ENCODE measurements at regions not wholly inside any gene's neighbourhood (a gene's known extent, or its start where the extent isn't known, plus 50 kb on each side); places are given as distances from the start of the nearest gene placed in this dataset.

GRCh38 chr12:67509666-67510386, 138.7 kb upstream of the DYRK2 start:
- H3K27me3 ChIP-seq (ENCODE audit: insufficient read depth, low read depth, low read length): no peaks in the 10 kb centered on the region
- no peaks in the 10 kb centered on the region for H3F3A ChIP-seq (ENCODE audit: insufficient read depth, low read length, poor library complexity, severe bottlenecking)
- no peak overlapping the region for H3K4me3 ChIP-seq (ENCODE audit: low read length)

GRCh38 chr12:67512061-67512460, 136.5 kb upstream of the DYRK2 start:
- H3K36me3 ChIP-seq (ENCODE audit: insufficient read depth, low read length): no peaks in the 10 kb centered on the region
- H3F3A ChIP-seq (ENCODE audit: insufficient read depth, low read length, poor library complexity, severe bottlenecking): peaks cover 8% of the 10 kb centered on the region
- no peak overlapping the region for H3K4me2 ChIP-seq (ENCODE audit: low read length)
- H3K27ac ChIP-seq (ENCODE audit: low read length): no peak overlapping the region
- no peaks in the 10 kb centered on the region for H3K9me3 ChIP-seq (ENCODE audit: low read length)
- H2AFZ ChIP-seq (ENCODE audit: low read depth, low read length): no peak overlapping the region
- H4K20me1 ChIP-seq (ENCODE audit: insufficient read depth): no peaks in the 10 kb centered on the region
- H3K79me2 ChIP-seq (replicated peaks; ENCODE audit: insufficient read depth, low read length): no peaks in the 10 kb centered on the region
- H3K9me2 ChIP-seq (ENCODE audit: insufficient read depth, low read length): no peaks in the 10 kb centered on the region
- no peak overlapping the region for H3K9ac ChIP-seq (ENCODE audit: low read length)
- H3K27me3 ChIP-seq (ENCODE audit: insufficient read depth, low read depth, low read length): no peaks in the 10 kb centered on the region
- H3K4me3 ChIP-seq (ENCODE audit: low read length): no peak overlapping the region
- TF ChIP-seq MXI1 (conservative IDR thresholded peaks at IDR 0.05; ENCODE audit: poor library complexity, severe bottlenecking) (no peak), CTCF (IDR thresholded peaks at IDR 0.05; ENCODE audit: poor library complexity, severe bottlenecking) (no peak), TAF1 (IDR thresholded peaks at IDR 0.05; ENCODE audit: low read depth) (no peak), RAD21 (conservative IDR thresholded peaks at IDR 0.05) (no peak), POLR2AphosphoS5 (IDR thresholded peaks at IDR 0.05) (no peak), SMC3 (conservative IDR thresholded peaks at IDR 0.05; ENCODE audit: poor library complexity) (no peak), EZH2 (IDR thresholded peaks at IDR 0.05; ENCODE audit: borderline replicate concordance, insufficient read depth, low read length, poor library complexity, severe bottlenecking) (no peak), EP300 (conservative IDR thresholded peaks at IDR 0.05; ENCODE audit: poor library complexity, severe bottlenecking) (no peak)

More at GRCh38 chr12:67509666-67510386, 138.7 kb upstream of the DYRK2 start:
- no peaks in the 10 kb centered on the region for H3K9me2 ChIP-seq (ENCODE audit: insufficient read depth, low read length)
- no peaks in the 10 kb centered on the region for H3K79me2 ChIP-seq (replicated peaks; ENCODE audit: insufficient read depth, low read length)
- no peak overlapping the region for H3K4me2 ChIP-seq (ENCODE audit: low read length)
- H4K20me1 ChIP-seq (ENCODE audit: insufficient read depth): no peaks in the 10 kb centered on the region
- H3K36me3 ChIP-seq (ENCODE audit: insufficient read depth, low read length): no peaks in the 10 kb centered on the region
- no peak overlapping the region for H2AFZ ChIP-seq (ENCODE audit: low read depth, low read length)
- no peak overlapping the region for H3K27ac ChIP-seq (ENCODE audit: low read length)
- no peak for TF ChIP-seq EZH2 (IDR thresholded peaks at IDR 0.05; ENCODE audit: borderline replicate concordance, insufficient read depth, low read length, poor library complexity, severe bottlenecking)
- TF ChIP-seq REST (IDR thresholded peaks at IDR 0.05; ENCODE audit: borderline replicate concordance): no peak
- TF ChIP-seq TAF1 (IDR thresholded peaks at IDR 0.05; ENCODE audit: low read depth): no peak
- no peak for TF ChIP-seq CTCF (IDR thresholded peaks at IDR 0.05; ENCODE audit: poor library complexity, severe bottlenecking)
- TF ChIP-seq POLR2AphosphoS5 (IDR thresholded peaks at IDR 0.05): no peak
- no peak for TF ChIP-seq EP300 (conservative IDR thresholded peaks at IDR 0.05; ENCODE audit: poor library complexity, severe bottlenecking)
- no peak for TF ChIP-seq MXI1 (conservative IDR thresholded peaks at IDR 0.05; ENCODE audit: poor library complexity, severe bottlenecking)
- no peak for TF ChIP-seq RAD21 (conservative IDR thresholded peaks at IDR 0.05)
- no peak for TF ChIP-seq SMC3 (conservative IDR thresholded peaks at IDR 0.05; ENCODE audit: poor library complexity)
- H3K9me3 ChIP-seq (ENCODE audit: low read length): no peaks in the 10 kb centered on the region
- H3K9ac ChIP-seq (ENCODE audit: low read length): no peak overlapping the region

All from neural cell (in vitro differentiated cells).